Rectal smooth muscle tissue (tissue), 1 donor: ENCODE measurements at regions not wholly inside any gene's neighbourhood (a gene's known extent, or its start where the extent isn't known, plus 50 kb on each side); places are given as distances from the start of the nearest gene placed in this dataset.

Experiments
- H3K27ac ChIP-seq: one replicate; pipeline ENCODE4 v1.7.0; 2013; ENCODE audit warnings: low read depth, low read length, inconsistent platforms
- H3K27me3 ChIP-seq: one replicate; pipeline ENCODE4 v1.7.0; 2013; ENCODE audit warnings: low read length; ENCODE audit not compliant: control insufficient read depth, insufficient read depth
- H3K36me3 ChIP-seq: one replicate; pipeline ENCODE4 v1.7.0; 2013; ENCODE audit warnings: low read length; ENCODE audit not compliant: control insufficient read depth, insufficient read depth
- H3K4me1 ChIP-seq: one replicate; pipeline ENCODE4 v1.7.0; 2013; ENCODE audit warnings: low read length; ENCODE audit not compliant: control insufficient read depth, insufficient read depth
- H3K4me3 ChIP-seq: one replicate; pipeline ENCODE4 v1.7.0; 2013; ENCODE audit warnings: low read length
- H3K9ac ChIP-seq: one replicate; pipeline ENCODE4 v1.7.0; 2013; ENCODE audit warnings: low read length

GRCh38 chr9:109886617-109887016 lies 106.6 kb downstream of the PALM2AKAP2 start:
- Histone ChIP-seq H3K36me3 (no peaks in the 10 kb centered on the region), H3K27ac (no peak overlapping the region), H3K4me1 (peaks cover 9% of the 10 kb centered on the region), H3K27me3 (no peaks in the 10 kb centered on the region), H3K9ac (no peak overlapping the region), H3K4me3 (no peak overlapping the region)

DNA sequence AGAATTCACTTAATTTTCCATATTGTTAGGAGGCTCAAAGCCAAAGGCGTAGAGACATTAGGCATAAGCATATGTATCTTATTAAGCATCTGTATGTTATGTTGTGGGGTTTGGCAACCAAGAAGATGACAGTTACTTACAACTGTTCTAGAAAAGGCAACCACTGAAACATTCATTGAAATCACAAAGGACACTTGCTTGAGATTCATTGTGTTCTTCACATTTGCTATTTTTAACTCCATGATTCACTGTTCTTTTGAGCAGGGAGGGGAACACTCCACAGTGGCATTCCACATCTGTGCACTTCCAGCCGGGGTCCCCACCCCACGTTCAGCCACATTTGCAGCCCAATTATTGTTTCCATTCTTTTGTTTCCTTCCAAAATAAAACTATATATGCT lies 107.1 kb downstream of the PALM2AKAP2 start:
- Histone ChIP-seq H3K4me1 (peaks cover 9% of the 10 kb centered on the region), H3K4me3 (no peak overlapping the region), H3K9ac (no peak overlapping the region), H3K36me3 (no peaks in the 10 kb centered on the region), H3K27ac (no peak overlapping the region), H3K27me3 (no peaks in the 10 kb centered on the region)

- no peaks in the 10 kb centered on the region for H3K27me3 ChIP-seq
- H3K4me1 ChIP-seq = peaks cover 9% of the 10 kb centered on the region
- no peak overlapping the region for H3K9ac ChIP-seq
- no peak overlapping the region for H3K27ac ChIP-seq
- H3K36me3 ChIP-seq = no peaks in the 10 kb centered on the region
- no peak overlapping the region for H3K4me3 ChIP-seq
These were observed 108.7 kb downstream of the PALM2AKAP2 start for GRCh38 chr9:109888695-109889094.

DNA sequence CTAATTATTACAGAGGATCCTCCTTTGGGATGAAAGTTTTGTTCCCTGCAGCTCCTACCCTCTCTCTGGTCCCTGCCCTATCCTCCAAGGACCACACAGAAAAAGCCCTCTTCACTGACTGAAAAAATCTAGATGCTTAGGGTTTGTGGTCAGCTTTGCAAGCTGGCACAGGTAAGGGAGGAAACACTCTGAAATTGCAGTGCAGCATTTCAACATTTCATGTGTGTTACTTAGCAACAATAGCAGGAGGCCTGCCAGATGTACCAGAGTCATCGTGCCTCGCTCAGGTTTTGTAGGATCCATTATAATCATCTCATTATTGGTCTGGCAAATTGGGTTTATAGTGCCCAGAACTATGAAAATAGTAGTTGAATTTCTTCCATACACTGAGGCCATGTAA lies 109.5 kb downstream of the PALM2AKAP2 start:
- Histone ChIP-seq H3K4me1 (peaks cover 9% of the 10 kb centered on the region), H3K4me3 (no peak overlapping the region), H3K27ac (no peak overlapping the region), H3K36me3 (no peaks in the 10 kb centered on the region), H3K27me3 (no peaks in the 10 kb centered on the region), H3K9ac (no peak overlapping the region)

DNA sequence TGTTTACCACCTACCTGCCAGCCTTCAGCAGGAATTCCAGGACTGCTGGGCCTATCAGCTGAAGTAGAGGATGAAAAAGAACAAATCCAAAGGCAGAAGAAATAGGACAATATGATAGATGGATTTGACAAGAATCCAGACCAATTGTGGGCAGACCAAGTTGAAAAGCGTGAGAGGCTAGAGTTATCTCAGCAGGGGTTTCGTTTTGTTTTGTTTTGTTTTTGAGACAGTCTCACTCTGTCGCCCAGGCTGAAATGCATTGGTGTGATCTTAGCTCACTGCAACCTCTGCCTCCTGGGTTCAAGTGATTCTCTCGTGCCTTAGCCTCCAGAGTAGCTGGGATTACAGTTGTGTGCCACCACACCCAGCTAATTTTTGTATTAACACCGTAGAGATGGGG lies 113.2 kb downstream of the PALM2AKAP2 start:
- no peak overlapping the region for H3K9ac ChIP-seq
- H3K27ac ChIP-seq = no peak overlapping the region
- no peaks in the 10 kb centered on the region for H3K4me1 ChIP-seq
- H3K36me3 ChIP-seq = no peaks in the 10 kb centered on the region
- H3K27me3 ChIP-seq = no peaks in the 10 kb centered on the region
- no peak overlapping the region for H3K4me3 ChIP-seq

- H3K27ac ChIP-seq = peak overlapping the region; percentile 51
These were observed 114.5 kb downstream of the PALM2AKAP2 start for GRCh38 chr9:109894473-109894872.

DNA sequence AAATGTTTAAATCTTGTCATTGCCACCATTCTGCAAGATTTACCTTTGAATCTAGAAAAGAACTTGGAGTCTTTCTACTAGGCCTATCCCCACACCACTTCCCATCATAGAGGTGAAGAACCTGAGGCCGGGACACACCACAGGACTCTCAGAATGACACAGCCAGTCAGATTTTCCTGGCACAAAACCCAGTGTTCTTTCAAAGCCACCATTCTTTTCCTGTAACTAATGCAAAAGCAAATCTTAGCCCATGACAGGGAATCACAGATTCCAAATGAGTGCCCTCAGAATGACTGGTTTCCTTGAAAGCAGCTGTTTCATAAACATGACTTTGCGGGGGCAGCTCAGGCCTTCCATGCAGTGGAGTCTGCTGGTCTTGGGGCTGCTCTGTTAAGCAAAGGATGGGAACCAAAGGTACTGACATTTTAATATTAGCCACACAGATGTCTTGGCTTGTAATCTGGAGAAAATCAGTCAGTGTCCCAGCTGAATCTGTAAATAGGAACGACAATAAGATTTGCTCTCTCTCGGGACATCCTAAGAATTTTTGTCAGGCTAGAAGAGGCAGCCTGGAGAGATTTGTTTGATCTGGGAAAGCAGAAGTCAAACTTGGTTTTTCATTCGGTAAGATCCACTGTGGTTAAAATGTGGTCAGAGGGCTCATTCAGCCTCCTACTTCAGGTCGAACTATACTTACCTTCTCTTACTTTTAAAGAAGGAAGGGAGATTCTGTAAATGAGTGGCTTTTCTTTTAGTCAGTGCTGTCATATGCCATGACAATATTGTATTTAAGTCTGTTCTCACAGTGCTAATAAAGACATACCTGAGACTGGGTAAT lies 115.1 kb downstream of the PALM2AKAP2 start:
- Histone ChIP-seq H3K27me3 (no peaks in the 10 kb centered on the region), H3K9ac (no peak overlapping the region), H3K36me3 (no peaks in the 10 kb centered on the region), H3K4me1 (no peaks in the 10 kb centered on the region), H3K27ac (peak overlapping the region; percentile 51), H3K4me3 (no peak overlapping the region)

More at GRCh38 chr9:109894473-109894872, 114.5 kb downstream of the PALM2AKAP2 start:
- Histone ChIP-seq H3K27me3 (no peaks in the 10 kb centered on the region), H3K4me3 (no peak overlapping the region), H3K4me1 (no peaks in the 10 kb centered on the region), H3K36me3 (no peaks in the 10 kb centered on the region), H3K9ac (no peak overlapping the region)

GRCh38 chr9:109901201-109901600 lies 121.2 kb downstream of the PALM2AKAP2 start:
- no peak overlapping the region for H3K4me3 ChIP-seq
- no peaks in the 10 kb centered on the region for H3K4me1 ChIP-seq
- no peaks in the 10 kb centered on the region for H3K27me3 ChIP-seq
- no peak overlapping the region for H3K27ac ChIP-seq
- no peak overlapping the region for H3K9ac ChIP-seq
- no peaks in the 10 kb centered on the region for H3K36me3 ChIP-seq

- H3K9ac ChIP-seq = no peak overlapping the region
- no peak overlapping the region for H3K27ac ChIP-seq
- H3K4me1 ChIP-seq = no peaks in the 10 kb centered on the region
- H3K4me3 ChIP-seq = no peak overlapping the region
- H3K36me3 ChIP-seq = no peaks in the 10 kb centered on the region
- no peaks in the 10 kb centered on the region for H3K27me3 ChIP-seq
These were observed 123.6 kb downstream of the PALM2AKAP2 start for GRCh38 chr9:109903515-109904138.

DNA sequence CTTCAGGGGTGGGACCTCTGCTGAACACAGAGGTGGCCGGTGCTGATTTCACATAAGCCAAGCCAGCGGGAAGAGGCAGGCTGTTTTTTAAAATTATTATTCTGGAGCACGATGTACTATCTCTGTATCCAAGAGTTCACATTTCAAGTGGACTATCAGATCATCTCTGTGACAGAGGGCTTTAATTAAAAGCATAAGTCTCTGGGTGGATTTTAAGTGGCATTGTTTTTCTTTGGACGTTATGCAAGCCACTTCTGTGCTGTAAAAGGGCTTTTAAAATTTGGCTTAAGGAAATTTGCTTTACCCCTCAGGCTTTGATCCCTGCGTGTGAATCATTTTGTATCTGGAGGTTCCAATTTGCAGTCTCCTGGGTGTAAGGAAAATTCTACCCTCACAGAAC lies 124.7 kb downstream of the PALM2AKAP2 start:
- no peaks in the 10 kb centered on the region for H3K27me3 ChIP-seq
- H3K9ac ChIP-seq = no peak overlapping the region
- H3K4me3 ChIP-seq = no peak overlapping the region
- H3K4me1 ChIP-seq = no peaks in the 10 kb centered on the region
- H3K27ac ChIP-seq = no peak overlapping the region
- no peaks in the 10 kb centered on the region for H3K36me3 ChIP-seq

DNA sequence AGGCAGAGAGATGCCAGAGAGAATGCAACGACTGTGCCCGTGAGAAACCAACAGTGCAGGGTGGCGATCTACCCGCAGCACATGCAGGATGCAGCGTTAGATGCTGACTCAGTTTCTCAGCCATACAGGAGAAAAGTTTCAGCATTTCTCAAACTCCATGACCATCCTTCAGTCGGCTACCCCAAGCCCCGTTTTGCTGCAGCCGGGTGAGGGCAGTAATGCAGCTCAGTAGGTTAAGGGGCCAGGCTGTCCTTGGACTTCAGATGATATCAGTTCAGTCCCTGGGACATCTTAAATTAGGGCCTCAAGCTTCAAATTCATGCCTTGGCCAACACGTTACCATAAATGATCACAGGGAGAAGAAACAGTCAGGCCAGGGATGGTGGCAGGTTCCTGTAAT lies 125.5 kb downstream of the PALM2AKAP2 start:
- Histone ChIP-seq H3K27ac (no peak overlapping the region), H3K27me3 (no peaks in the 10 kb centered on the region), H3K36me3 (no peaks in the 10 kb centered on the region), H3K9ac (no peak overlapping the region), H3K4me3 (no peak overlapping the region), H3K4me1 (no peaks in the 10 kb centered on the region)

GRCh38 chr9:109906766-109907382 lies 126.9 kb downstream of the PALM2AKAP2 start:
- no peak overlapping the region for H3K27ac ChIP-seq
- H3K4me1 ChIP-seq = no peaks in the 10 kb centered on the region
- H3K9ac ChIP-seq = no peak overlapping the region
- H3K4me3 ChIP-seq = no peak overlapping the region
- no peaks in the 10 kb centered on the region for H3K36me3 ChIP-seq
- no peaks in the 10 kb centered on the region for H3K27me3 ChIP-seq
